NCI-H226 (cell line): ENCODE measurements at regions not wholly inside any gene's neighbourhood (a gene's known extent, or its start where the extent isn't known, plus 50 kb on each side); places are given as distances from the start of the nearest gene placed in this dataset.
A peak's percentile ranks its signal among the peaks of the same experiment; 100 is the strongest.

ENCODE experiments used
- DNase-seq: peaks from one replicate; pipeline ENCODE4 v3.0.0-alpha.2; 2015

DNA sequence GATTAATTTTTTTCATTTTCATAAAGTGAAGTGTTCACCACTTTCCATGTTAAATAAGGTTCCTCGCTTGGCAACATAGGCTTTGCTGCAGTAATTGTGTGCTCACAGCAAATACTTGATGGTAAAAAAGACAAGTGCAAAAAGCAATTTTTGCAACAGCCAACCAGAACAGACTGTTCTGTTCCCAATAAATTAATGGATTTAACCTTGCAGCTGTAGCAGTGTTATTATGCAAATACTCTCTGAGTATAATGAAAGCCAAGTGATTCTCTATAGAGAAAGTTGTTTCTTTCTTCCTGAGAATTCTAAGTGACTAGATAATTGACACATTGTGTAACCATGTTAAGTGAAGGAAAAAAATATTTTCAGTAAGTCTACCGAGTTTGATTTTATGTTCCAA lies 183.7 kb upstream of the NAALADL2 start:
- no peak for DNase-seq

DNA sequence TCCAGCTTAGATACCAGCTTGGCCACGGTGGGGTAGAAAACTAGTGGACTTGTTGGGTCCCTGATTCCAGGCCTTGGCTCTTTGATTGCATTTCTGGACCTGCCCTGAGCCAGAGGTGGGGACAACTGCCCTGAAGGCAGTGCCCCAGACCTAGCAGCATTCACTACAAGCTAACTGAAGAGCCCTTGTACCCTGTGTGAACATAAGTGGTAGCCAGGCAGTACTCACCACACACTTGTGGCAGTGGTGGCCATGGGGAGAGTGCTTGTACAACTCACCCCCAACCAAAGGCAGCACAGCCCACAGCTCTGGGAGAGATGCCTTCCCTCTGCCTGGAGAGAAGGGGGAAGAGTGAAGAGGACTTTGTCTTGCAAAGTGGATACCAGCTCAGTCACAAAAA lies 177.3 kb upstream of the NAALADL2 start:
- DNase-seq = no peak

DNA sequence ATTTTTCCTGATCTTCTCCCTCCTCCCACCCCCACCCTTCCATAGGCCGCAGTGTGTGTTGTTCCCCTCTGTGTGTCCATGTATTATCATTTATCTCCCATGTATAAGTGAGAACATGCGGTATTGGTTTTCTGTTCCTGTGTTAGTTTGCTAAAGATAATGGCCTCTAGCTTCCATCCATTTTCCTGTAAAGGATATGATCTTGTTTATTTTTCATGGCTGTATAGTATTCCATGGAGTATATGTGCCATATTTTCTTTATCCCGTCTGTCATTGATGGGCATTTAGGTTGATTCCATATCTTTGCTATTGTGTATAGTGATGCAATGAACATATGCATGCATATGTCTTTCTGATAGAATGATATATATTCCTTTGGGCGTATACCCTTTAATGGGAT lies 173.3 kb upstream of the NAALADL2 start:
- DNase-seq = no peak

DNA sequence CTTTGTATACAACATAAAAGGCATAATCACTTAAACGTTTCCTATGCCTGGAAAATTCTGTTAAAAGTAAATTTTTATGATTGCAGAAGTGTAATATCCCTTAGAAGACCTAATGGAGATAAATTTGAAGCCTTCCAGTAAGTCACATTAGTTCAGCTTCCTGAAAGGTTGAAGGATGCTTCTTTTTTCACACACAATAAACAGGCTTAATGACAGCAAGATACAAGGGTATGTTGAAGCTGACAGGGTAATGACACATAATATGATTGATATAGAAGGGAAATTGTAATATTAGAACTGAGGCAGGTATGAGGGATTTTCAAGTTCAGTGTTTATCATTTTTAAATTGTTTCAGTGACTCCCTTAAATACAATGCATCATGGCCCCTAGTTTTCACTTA lies 161.8 kb upstream of the NAALADL2 start:
- DNase-seq = no peak

DNA sequence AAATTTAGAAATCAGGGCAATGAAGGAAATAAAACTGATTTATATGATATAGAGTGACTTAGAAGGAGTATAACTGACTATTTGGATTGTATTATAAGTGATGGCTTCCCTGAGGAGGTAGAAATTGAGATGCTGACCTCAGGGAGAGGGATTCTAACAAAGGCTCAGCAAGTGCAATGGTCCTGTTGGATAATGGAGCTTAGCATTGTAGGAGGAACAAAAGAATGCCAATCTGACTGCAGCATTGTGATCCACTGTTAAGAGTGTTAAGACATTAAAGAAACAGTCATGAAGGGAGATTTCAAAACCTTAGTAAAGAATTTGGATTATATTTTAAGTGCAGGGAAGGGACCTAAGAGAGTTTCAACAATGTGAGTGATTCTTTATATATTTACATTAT lies 158.4 kb upstream of the NAALADL2 start:
- no peak for DNase-seq

DNA sequence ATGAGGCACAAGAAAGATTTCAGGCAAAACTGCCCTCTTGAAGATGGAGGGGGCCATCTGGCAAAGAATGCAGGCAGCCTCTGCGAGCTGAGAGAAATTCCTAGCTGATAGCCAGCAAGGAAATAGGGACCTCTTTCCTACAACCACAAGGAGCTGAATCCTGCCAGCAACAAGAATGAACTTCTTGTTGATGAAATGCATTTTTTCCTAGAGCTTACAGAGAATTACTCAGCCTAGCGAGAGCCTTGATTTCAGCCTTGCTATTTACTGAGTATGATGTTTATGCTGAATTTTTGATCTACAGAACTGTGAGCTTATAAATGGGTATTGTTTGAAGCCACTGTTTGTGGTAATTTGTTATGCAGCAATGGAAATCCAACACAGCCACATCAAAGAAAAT lies 148.5 kb upstream of the NAALADL2 start:
- DNase-seq = no peak

DNA sequence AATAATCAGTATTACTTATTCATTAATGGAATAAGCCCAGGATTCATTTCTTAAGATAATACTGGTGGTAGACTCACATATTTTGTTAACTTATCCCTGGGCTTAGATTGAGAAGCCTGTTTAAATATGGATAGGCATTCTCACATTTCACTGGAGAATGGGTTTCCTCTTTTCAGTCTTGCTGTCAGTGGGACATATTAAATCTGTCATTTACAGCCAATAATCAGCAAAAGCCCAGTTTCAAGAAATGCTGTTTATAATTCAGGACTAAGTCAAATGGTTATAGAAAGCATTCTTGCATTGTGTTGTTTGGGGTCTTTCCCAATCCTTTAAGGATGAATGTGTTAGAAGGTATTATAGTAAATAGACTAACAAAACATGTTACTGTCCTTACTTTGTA lies 143.7 kb upstream of the NAALADL2 start:
- DNase-seq = no peak

DNA sequence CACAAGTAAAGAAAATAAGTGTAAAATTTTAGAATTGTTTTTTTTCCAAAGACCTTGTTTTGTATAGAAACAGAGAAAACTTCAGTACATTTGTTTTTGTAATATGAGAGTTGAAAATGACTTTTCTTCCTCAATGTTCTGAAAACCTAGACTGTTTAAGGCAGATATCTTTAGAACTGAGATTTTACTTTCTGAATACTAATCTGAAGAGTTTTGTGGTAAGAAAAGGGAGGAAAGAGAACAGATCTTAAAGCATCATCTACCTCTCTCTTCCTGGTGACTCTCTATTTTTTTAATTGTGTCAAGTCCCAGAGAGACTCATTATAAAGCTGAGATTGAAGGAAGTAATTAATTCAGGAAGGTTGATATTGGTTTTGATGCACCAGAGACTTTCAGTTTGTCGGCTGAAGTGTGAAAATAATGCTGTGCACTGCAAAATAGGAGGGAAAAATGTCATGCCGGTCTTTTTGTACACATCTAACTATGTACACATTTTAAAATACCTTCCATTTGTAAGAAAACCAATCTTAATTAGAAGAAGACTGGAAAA lies 142.1 kb upstream of the NAALADL2 start:
- DNase-seq = no peak

DNA sequence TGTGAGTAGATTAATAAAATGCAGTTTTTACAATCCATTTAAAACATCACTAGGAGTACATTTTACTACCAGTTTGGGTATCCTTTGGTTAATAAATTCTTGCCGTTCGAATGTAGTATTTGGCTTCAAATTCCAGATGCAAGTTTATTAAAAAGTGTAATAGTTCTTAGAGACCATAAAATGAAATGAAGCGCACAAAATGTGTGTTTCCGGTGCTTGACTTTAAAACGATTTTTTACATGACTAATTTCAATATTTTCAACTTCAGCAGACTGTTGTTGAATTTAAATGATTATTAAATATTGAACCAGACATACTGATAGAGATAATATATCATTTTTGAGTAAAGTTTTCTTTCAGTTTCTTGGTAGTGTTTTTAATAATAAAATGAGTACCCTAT lies 138.4 kb upstream of the NAALADL2 start:
- no peak for DNase-seq

DNA sequence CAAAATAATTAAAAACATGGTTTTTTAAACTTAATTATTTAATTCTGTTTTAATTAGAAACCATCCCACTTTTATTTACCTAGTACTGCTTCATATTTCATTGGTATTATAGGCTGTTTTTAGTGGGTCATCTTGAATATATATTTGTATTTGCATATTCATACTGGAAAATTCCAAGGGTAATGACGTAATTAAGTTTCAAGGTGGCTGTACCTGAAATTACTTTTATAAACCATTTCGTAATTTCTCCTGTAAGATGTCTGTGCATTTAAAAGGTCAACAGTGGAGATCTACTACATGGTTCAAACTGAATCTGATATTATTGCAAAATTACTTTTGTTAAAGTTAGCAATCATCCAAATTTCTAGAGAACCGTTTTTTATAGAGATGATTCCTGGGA lies 133.8 kb upstream of the NAALADL2 start:
- DNase-seq = no peak

DNA sequence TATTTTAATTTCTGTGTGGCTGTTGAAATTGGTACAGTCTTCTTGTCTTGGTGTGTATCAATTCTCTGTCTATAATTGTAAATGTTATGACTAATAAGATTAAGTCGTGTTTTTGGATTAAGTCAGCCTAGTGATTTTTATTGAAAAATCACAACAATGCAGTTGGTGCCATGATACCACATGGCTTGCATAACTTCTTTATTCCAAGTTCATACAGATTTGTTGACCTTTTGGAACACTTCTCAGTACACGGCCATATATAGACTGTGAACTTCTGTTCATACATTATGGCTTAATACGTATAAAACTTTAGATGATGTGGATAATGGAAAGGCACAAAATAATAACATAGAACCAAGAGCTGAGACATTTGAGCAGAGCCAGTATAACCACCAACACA lies 121.2 kb upstream of the NAALADL2 start:
- no peak for DNase-seq

DNA sequence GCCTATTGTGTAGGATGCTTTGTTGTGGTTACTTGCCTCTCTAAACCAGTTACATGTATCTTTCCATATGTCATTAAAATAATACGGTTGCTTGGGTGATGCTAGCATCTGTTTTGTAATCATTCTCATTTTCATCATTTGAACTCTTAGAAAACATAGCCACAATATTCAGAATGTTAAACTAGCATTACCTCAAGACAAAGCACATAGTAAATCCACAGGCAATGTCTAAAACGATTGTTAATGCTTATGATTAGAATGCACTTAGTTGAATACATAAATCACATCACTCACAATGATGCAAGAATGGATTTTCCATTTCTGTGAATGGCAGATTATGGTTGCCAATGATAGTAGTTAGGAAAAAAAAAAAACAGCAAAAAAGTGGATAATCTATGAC lies 110.0 kb upstream of the NAALADL2 start:
- DNase-seq = no peak

DNA sequence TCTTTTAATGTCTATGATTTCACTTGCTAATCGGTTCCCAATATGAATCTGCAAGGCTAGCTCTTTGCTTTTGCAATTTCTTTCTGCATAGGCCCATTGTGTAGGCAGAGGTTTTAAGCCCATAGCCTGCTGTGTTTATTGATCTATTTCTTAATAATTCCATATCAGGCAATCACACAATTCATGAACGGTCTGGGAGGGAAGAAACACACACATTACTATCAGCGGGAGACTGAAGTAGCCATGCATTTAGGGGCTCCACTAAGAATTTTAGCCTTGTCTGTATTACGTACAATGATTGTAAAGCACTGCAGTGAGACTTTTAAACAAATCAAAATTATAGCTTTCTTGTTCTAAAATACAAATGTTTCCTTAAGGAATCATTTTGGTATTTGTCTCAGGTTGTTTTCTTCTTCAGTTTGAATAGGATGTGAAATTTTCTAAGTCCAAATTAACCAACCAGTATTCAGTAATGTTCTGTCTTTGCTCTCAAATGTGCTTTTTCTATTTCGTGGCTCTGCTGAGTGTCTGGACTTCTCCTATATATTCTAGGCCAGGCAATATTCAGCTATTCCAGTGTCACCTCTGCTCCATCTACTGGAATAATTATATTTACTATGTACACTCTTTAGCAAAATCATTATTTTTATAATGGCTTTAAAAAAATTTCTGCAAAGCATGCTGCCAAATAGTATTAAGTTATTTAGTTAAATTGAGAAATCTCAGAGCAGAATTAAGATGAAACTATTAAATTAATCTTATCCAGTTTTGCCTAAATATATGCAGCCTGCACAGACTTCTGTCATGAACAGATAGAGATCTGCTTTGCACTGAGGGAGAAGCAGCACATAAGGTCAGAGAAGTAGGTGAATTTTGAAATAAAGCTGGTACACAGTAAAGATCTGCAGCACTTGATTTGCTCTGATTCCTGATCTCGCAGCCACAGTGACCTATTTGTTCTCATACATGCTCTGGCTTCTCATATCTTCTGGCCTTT lies 103.0 kb upstream of the NAALADL2 start:
- no peak for DNase-seq

DNA sequence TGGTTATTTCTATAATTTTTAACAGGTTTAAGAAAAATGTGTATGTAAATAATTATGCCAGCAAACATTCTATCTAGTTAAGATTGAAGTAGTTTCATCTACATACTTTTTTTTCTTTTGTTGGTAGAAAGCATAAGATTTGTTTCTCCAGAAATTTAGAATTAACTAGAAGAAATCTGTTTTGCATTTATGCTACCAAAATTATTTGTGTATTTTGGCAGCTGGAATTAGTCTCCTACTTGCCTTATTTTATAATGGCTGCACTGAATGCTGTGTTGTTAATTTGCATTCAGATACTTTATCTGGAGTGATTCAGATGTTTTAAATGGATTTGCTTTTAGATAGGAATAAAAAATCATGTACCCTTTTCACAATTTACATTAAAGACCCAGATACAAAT lies 100.2 kb upstream of the NAALADL2 start:
- no peak for DNase-seq

DNA sequence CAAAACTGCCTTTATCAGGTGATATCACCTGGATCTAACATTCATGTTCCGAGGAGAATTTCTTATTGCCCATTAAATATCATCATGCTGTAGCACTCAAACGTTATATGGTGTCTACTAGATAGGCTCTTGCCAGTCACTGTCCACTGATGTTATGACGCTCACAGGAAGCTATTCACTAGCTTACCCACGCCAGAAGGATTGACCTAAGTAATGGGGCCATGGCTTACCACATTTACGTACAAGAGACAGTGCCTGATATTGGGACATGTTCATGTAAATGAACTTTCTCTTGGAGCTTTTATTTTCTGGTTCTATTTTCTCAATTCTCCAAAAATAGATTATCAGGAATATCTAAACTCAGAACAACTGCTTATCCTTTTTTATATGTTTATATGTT lies 91.7 kb upstream of the NAALADL2 start:
- no peak for DNase-seq

DNA sequence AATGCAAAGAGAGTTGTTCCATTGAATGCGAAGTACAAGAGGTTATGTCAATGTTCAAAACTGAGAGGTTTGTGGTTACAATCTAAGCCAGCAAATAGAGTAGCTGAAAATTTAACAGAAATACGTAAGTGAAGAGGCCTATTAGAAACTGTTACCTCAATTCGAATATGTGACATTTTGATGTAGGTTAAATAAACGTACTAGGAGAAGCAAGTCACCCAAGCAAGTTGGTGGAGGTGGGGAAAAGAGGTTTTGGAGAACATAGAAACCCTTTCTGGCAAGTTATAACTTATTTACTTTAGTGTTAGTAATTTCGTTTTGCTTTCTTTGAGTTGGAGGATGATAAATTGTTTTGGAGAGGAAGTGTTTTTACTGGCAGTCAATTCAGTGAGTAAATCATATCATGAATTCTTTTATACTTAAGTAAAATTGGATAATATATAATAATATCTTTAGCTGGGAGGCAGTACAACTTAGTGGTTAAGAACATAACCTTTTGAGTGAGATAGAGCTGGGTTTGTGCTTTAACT lies 91.2 kb upstream of the NAALADL2 start:
- DNase-seq = peak; percentile 23

DNA sequence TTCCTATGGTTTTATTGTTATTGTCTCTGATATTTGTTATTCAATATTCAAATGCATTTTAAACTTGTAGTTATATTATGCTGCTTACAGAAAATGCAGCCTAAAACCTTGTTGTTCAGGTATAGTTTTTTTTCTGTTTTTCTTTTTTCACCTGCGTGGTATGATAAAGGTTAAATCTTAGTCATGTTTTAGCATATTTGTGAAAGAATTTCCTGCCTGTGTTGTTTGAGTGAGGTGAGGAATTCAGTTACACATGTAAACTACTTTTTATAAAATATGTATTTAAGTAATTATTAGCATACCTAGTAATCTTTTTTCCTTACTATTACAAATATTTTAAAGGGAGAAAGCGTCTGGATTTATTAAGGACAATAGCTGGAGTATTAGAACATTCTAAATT lies 90.0 kb upstream of the NAALADL2 start:
- DNase-seq = no peak

DNA sequence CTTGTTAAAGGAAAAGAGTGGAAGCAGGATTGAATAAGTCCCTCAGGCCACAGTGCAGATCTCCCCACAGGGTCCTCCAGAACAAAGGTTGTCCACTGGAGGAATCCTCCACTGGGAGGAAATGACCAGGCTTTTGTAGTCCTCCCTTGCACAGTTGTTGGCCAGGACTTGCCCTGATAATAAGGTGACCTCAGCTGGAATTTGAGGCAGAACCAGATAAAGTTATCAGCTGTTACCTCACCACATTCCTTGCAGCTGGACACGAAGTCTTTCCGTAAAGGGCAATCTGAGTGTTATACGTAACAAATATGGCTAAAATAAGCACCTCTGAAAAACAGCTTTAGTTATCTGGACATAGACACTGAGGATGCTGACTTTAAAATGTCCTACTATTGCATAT lies 83.5 kb upstream of the NAALADL2 start:
- DNase-seq = peak; percentile 98

DNA sequence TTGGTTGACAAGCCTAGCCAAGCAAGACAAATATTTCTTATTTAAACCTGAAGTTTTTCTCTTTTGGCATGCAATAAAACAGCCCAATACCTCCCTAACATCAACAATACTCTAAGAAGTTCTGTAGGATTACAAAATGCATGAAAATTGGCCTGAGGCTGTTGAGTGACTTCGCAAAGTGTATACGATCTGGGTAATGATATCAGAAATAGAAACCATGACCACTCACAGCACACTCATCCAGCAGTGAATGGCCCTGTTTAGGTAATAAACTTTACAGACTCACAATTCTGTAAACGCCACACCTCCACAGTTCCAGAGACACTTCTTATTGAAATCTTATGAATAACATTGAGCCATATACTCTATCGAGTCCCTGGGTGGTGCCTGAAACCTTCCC lies 83.0 kb upstream of the NAALADL2 start:
- peak; percentile 85 for DNase-seq

DNA sequence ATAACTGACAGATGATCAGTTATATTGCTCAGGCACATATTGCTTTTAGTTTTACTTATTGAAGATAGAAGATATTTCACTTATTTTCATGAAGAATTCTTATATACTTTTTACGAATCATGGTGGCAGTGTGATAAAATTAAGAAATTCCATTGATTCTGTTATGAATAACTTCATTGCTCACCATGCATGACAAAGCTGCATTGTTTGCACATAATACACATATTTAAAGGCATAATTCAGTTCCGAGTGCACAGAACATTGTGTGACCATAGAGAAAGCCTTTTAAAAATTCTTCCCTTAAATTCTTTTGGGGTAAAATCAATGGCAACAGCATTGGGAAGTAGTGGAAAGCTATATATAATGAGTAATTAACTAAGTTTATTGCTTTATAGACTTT lies 82.5 kb upstream of the NAALADL2 start:
- DNase-seq = no peak

DNA sequence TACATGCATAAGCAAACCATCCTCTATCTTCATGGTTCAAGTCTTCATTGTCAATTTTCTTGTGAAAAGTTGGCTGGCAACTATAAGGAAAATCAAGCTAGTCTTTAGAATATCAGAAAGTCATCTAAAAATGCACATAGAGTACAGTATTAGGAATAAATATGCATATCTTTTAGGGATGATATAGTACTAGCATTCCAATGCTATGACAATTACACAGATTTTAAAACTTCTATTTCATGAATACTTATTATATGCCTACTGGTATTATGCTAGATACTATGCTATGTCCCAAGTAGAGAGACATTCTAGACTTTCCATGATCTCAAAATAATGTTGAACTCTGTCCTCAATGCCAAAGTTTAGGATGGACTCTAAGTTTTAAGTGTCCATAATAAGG lies 81.3 kb upstream of the NAALADL2 start:
- peak; percentile 5 for DNase-seq

DNA sequence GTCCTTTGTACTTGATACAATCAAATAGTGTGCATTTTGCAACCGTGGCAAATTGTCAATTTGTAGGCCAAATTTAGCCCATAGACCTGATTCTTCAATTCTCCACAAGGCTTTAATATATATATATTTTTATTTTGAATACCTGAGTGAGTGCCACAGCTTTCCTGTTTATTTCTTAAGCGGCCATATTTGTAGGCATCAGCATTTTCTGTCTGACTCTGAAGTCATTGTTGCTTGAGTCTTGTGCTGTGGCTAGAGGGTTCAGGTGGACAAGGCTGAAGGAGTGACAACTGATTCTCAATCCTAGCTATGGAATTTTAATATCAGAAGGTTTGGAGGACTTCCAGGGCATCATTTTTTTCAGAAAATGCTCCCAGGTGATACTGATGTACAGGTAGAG lies 75.6 kb upstream of the NAALADL2 start:
- DNase-seq = no peak

DNA sequence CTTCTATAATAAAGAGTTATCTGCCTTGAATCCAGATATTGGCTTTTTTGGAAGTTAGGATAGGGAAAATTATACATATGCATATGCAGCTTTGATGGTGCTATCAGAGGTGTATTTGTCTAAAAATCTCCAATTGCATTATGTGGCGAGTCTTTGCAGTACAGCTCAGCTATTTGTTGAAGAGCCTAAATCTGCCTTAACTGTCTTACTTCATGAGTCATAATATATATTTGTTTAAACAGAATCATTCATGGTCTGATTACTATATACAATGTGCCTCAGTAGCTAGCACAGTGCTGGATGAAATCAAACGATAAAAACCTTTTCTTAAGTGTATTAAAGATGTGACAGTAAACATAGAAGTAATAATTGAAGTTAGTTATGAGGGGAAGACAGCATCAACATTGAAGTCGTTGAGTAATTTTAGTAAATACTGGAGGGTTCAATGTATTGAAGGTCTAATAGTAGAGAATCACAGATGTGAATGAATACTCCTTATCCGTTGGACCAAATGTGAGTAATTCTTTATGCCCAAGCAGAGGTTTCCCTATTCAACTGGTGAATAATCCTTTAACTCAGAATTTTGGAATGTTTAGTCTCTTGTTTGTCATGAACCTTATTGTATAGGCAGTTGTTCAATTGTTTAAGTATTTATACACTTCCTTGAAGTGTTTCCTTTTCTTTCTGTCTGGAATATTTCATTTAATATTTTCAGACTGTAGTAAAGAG lies 74.8 kb upstream of the NAALADL2 start:
- no peak for DNase-seq

DNA sequence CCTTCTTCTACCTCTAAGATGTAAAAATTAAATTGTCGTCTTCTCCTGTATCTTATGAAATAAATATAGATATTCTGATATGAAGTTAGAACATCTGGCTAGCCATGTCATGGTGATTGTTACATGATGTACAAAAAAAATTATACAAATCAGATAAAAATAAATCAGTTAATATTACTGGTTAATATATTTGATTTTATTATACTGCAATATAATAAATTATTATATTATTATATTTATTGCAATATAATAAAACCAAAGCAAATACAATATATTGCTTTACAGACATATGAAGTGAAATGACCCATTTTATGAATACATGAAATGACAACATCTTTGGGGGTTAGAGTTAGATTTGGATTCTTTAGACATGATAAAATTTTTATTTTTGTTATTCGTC lies 72.3 kb upstream of the NAALADL2 start:
- no peak for DNase-seq
